GM19467 (cell line): ENCODE measurements at regions not wholly inside any gene's neighbourhood (a gene's known extent, or its start where the extent isn't known, plus 50 kb on each side); places are given as distances from the start of the nearest gene placed in this dataset.
"Not testable (repeated sequence)": the region's sequence is repeated elsewhere in the genome, so short reads cannot be mapped to it uniquely, and the experiment has no call there.

ENCODE experiments used
- ATAC-seq: cut with Tn5 transposase; IDR thresholded peaks from one replicate; pipeline ENCODE4 v1.9.1; 2021; ENCODE audit warnings: mild to moderate bottlenecking, moderate library complexity; ENCODE audit not compliant: unreplicated experiment

DNA sequence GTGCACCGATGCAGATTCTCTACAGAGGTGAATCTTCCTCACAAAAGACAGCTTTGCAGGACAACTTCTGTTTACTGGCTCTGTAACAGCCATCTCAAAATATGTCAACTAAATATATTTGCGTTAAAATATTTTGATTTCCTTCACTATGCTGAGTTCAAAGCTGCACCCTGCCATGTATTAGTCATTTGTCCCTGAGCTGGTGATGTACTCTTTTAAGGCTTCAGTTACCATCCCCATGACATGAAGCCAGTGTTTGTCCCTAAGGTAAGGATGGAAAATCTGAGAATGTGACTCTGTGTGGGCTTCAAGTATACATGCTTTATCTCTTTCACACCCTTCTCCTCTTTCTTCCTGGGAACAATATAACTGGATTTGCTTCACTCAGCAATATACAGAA, 70.2 kb upstream of the BTG3 start:
- ATAC-seq: no peak

DNA sequence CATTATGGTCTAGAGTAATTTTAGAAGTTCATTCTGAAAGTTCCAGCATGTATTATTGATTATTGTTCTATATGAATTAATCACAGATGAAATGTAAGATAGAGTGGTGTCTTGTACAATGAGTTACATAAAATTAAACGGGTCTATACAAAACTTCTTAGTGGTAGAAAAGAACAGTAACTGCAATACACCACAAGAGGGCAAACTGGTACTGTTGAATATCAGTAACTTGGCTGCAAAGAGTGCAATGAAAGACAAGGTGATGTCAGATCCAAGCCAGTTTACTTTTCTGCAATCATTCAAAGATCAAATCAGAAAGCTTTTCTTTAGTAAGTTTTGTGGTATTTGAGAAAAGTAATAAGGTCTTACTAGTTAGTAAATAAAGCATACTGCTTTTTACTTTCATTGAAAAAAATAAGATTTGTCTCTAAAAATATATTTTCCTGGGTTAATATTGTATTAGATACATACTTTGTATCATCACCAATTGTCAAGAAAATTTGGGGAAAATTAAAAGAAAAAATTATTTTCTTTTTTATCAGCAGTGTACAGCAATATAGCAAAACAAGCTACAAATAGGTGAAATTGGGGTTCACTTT, 66.4 kb upstream of the BTG3 start:
- no peak for ATAC-seq

DNA sequence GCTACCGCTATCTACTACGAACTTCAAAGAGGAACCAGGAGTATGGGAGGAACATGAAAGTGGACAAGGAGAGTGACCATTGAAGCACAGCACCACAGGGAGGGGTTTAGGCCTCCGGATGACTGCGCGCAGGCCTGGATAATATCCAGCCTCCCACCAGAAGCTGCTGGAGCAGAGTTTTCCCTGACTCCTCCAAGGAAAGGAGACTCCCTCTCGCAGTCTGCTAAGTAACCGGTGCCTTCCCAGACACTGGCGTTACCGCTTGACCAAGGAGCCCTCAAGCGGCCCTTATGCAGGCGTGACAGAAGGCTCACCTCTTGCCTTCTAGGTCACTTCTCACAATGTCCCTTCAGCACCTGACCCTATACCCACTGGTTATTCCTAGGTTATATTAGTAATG, 64.2 kb upstream of the BTG3 start:
- ATAC-seq: not testable (repeated sequence)

DNA sequence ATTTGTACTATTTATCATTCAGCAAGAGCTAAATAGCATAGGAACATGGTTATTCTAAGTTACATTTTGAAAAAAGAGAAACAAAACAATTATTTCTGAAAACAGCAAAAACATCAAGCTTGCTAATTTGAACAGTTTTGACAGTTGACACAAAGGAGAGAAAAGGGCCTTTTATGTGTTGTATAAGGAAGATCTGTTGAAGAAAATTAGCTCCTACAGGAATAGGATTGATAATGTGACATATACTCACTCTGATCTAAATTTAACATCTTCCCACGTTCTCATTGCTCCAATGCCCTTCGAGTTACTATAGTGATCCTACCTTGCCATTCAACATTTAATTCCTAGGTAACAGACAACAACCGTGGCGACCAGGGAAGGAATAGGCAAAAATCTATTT, 61.4 kb upstream of the BTG3 start:
- no peak for ATAC-seq

DNA sequence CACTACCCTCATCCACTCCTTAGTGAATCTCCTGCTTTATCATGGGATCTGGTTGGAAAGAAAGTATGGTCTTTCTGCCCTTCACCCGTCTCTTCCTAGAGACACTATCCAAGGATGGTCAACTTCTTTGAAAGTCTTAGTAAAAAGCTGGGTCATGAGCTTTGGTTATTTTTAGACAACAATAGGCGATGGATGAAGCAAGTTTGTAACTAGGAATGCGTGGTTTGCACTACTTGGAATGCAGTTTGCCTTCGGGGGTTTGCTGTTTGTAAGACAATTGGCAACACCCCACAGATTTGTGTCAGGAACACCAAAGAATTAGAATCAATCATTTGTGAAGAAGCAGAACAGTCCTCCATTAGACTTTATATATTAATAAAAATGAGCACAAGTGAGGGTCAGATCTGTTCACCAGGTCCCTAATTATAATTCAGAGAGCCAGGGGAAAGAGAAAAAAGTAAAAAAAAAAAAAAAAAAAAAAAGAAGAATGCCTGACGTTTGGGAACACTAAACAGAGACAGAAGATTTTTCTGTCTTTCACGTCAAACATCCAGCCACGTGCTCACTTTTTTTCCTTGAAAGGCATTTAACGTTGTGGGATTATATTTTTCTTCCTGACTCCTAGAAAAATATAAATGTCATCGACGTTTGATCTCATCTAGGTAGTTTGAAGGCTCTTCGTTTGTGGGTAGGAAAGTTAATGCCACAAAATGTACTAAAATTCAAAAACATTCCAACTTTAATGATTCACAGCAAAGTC, 60.7 kb upstream of the BTG3 start:
- no peak for ATAC-seq

DNA sequence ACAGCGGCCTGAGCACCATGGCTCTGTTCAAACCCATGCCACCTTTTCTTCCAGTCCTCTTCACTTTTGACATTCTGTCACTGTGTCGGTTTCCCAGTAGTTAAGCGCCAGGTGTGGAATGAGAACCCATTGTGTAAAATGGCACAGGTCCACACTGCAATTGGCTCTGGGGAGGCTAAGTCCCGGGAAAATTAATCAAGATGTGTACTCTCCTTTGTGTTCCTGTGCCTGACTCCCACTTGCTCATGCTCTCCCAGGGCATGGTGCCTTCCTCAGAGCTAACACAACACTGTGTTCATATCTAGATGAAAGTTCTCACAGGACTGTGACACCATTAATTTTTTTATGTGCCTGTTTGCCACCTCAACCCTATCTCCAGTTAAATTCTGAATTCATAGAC, 59.0 kb upstream of the BTG3 start:
- ATAC-seq: no peak

DNA sequence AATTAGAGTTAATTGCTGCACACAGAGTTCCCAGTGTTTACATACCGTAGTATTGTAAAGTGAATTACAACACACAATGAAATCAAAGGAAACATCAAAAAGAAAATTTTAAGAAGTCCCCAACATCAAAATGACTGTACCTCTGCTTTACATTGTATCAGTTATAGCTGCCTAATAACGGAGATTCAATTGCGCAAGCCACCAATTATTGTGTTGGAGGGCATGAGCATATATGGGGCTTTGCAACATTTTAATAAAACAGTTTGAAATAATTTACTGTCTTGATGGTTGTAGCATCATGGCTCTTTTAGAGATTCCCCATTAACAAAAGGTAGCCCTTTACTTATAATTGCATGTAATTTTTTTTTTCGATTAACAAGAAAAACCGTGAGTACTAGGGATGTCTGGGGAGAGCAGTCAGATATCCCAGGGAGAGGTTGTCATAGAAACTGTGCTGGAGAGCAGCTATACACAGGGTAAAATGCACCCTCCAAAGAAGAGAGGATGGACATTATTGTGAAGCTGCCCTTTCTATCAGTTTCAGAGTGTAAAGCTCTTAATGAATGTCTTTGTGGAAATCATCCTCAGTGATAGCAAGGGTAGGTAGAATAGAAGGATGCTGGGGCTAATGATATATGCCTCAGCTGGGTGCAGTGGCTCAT, 55.9 kb upstream of the BTG3 start:
- no peak for ATAC-seq

DNA sequence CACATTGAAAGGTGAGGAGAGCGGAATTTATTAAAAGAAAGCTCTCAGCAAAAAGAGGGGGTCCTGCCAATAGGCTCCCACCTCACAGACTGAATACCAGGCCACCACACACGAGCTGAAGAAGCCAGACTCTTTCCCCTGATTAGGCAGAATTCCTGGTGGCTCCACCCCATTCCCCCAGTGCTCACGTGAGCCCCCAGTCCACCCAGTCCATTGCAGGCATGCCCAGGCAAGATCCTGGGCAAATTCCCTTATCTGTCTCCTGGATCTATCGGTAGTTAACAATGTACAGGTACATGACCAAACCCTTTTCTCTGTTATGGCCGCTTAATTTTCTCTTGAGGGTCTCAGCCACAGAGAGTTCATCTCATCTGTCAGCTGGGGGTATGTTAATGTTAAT, 54.6 kb upstream of the BTG3 start:
- no peak for ATAC-seq
